ENCODE measurements at regions not wholly inside any gene's neighbourhood (a gene's known extent, or its start where the extent isn't known, plus 50 kb on each side); places are given as distances from the start of the nearest gene placed in this dataset.

- DNase-seq: no peak
These were observed 337.6 kb upstream of the ARGLU1 start for GRCh38 chr13:106905380-106906162.

GRCh38 chr13:106899442-106899841 is 331.5 kb upstream of the ARGLU1 start:
- DNase-seq: no peak

DNA sequence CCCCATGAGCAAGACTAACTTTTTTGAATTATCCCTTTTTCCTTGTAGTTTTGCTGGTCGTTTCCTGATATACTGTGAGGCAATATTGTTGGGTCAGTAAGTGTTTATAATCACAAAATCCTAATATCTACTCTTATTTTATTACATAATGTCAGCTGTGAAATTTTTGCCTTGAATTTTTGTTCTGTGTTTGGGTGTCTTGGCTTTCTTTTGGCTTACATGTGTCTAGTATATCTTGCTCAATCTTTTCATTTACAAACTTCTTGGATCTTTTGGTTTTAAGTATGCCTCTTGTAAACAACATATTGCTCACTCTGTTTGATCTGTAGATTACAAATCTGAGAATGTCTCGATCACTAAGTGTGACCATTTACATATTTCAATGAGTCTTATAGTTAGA is 330.3 kb upstream of the ARGLU1 start:
- no peak for DNase-seq

GRCh38 chr13:106888148-106888547 is 320.2 kb upstream of the ARGLU1 start:
- no peak for DNase-seq

DNA sequence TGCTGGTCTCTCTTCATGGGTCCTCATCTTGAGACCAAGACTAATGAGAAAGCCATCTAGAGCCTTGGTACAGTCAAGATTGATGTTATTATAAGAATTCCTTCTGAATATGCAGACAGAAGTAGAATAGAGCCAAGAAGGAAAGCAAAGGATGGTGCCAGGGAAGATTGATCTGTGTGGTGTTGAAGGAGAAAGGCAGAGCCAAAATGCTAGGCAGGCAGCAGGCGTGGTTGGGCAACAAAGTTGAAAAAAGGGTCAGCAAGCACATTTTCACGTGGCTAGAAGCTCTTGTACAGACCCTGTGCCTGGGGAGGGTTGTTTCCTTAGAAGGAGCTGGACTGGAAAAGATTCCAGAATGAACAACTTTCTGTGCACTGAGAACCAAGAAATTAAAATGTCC is 319.7 kb upstream of the ARGLU1 start:
- no peak for DNase-seq

- no peak for DNase-seq
These were observed 316.0 kb upstream of the ARGLU1 start for GRCh38 chr13:106883976-106884375.

- no peak for DNase-seq
These were observed 314.3 kb upstream of the ARGLU1 start for GRCh38 chr13:106882246-106882645.

GRCh38 chr13:106879806-106880205 is 311.9 kb upstream of the ARGLU1 start:
- DNase-seq: no peak

DNA sequence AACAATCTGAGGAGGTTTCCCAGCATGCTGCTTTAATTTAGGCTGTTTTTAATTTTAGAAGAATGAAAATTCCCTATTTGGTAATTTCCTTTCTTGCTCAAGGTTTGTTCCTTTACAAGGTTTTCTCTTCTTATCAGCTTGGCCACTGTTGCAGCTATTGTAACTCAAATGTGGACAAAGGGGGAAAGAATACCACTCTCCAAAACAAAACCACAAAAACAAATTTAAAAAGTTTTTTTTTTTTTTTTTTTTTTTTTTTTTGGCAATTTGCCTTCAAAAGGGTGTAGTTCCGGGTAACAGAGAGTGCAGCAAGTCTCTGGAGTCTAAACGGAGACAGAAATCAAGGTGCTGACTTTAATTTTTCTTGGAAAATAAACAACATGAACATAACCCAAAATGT is 306.4 kb upstream of the ARGLU1 start:
- DNase-seq: no peak

DNA sequence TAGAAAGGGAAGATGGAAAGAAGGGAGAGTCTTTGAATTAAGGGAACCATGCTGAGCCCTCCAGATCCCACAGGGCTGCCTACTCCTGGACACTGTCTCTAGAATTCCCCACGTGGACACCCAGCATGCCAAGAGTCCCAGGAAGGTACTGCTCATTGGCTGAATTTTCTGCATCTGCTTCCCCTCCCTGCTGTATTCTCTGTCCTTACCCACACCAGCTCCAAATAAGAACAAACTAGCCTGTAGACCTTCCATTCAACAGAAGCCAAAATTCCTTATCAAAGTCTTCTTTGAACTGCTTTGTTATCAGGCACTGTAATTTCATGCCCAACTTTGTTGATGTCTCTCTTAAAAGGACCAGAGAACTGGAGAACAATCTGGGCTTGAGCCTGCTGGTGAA is 305.9 kb upstream of the ARGLU1 start:
- no peak for DNase-seq

DNA sequence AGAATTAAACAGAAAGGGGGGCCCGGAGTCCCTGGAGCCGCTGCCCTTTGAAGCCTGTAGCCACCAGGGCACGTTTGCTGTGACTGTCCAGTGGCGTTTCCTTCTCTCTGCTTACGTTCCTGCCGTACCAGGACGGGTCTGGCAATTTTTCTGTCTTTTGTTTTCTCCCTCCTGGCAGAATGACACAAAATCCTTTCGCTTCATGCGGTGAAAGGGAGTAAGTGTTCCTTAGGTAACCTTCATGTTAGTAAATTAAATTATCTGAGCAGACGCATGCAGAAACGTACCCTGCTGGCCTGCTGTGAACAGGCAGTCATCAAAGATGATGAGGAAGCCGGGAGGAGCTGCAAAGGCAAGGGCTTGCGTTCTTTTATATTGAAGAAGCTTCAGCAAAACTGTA is 299.3 kb upstream of the ARGLU1 start:
- no peak for DNase-seq

DNA sequence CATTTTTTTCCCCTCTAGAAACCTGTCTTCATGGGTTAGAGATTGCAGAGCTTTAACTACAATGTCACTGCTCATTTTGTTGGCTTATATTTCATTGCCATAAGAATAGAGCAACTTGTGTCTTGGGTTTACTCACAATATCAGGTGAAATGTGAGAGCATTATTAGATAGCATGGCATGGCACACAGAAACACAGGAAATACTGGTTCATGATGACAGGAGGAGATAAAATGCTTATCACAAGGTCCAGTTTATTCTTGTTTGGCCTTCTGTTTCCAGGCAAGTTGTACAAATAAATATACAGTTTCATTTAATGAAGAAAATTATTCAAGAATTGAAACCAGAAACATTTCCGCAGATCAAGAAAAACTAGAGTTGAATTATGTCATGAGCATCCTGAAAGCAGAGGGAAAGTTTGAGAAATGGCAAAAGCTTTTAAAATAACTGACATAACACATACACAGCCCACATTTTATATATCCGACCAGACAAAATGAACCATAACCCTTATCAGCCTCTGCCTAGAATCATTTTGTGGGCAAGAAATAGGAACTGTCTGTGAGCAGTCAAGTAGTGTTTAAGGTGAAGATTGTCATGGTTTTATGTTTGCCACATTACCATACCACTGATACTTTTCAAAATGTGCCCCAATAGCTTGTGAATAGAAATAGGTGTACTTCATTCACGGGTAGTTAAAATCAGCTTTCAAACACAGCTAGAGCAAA is 297.9 kb upstream of the ARGLU1 start:
- DNase-seq: no peak

GRCh38 chr13:106859533-106859904 is 291.6 kb upstream of the ARGLU1 start:
- DNase-seq: no peak

GRCh38 chr13:106858903-106859532 is 291.1 kb upstream of the ARGLU1 start:
- no peak for DNase-seq

GRCh38 chr13:106852436-106852835 is 284.5 kb upstream of the ARGLU1 start:
- DNase-seq: no peak

DNA sequence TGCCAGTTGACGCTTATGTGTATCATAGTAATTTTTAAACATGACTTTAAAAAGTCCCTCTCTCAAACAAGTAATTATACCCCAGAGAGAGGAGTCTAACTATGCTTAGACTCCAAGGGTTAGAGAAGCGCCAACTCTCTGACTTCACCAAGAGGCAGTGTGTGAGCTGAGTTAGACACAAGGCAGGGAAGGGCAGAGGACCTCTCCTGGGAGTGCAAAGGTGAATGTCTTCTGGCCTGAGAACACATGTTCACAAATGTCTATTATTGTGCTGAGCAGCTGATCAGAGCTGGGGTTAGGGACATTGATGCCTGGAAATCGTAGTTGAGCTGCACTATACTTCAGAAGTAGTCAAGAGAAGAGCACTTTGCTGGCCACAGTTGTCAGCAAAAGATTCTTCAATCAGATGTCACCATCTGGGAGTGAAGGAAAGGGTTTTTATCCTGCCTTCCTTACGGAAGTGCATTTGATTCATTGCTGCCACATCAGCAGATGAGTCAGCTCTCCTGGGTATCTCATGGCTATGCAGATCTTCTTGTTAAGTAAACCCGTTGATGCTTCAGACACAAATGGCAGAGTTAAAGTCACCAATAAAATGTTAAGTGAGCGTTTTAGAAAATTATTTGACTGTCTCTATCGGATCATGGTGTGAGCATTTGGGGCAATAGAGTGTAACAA is 283.2 kb upstream of the ARGLU1 start:
- no peak for DNase-seq

- no peak for DNase-seq
These were observed 278.9 kb upstream of the ARGLU1 start for GRCh38 chr13:106846571-106847448.

GRCh38 chr13:106836186-106836802 is 268.4 kb upstream of the ARGLU1 start:
- DNase-seq: no peak

DNA sequence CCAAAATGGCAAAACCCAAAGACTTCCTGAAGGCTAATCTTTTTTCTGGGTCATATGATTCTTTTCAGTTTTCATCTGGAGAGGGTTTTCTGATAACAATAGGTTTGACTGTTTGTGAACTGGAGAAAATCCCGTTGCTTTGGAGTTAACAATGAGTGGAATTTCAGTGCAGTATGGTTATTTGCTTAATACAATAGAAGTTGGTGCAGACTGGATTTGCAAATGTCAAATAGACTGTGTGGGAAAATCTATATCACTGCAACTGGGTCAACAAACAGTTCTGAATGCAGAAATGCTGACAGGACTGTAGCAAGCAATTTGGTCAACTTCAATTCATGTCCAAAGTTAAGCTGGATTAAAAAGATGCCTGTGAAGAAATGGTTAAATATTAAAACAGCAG is 267.5 kb upstream of the ARGLU1 start:
- no peak for DNase-seq

DNA sequence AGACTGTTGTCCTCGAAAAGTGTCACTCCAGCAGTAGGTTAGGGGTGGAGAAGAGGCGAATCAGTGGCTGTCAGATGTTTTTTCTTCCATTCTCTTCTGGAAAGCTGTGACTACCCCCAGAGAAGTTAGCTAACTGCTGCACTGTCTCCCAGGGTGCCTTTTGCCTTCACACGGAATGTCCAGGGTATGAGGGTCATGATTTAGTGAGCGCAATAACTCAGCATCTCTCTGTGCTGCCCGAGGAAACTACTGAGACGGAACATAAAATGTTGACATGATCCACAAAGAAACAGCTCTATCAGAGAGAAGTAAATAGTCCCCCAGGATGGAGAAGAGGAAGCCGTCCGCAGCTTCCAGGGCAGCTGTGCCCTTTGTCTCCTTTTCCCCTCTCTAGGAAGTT is 254.0 kb upstream of the ARGLU1 start:
- no peak for DNase-seq

DNA sequence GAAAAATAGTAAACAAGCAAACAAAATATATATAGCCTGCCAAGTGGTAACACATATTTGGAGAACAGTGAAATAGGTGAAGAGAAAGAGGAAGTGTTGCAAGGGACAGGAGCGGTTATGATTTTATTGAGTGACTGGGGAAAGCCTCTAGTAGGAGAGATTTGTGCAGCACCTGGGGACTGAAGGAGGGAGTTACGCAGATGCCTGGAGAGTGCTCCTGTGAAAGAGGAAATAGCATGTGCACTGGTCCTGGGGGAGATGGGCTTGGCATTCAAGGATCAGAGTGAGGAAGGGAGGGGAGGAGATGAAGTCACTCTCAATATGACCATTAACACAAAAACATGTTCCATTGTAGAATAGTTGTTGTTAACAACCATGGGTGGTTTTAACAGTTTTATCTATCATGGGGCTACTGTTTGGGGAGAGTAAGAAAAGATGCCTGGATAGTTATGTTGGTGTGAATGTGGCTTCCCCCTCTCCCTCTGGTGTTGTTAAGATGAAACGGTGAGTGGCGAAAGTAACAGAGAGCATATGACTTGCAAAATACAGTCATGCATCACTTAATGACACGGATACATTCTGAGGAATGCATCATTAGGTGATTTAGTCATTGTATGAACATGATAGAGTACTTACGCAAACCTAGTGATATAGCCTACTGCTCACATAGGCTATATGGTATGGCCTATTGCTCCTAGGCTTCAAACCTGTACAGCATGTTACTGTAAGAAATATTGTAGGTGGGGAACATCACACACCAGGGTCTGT is 251.7 kb upstream of the ARGLU1 start:
- DNase-seq: no peak
